Thoracic aorta (tissue), 2 donors: ENCODE measurements at regions not wholly inside any gene's neighbourhood (a gene's known extent, or its start where the extent isn't known, plus 50 kb on each side); places are given as distances from the start of the nearest gene placed in this dataset.

Experiments used
- ATAC-seq: fragments of 150-250 bp; one replicate; pipeline ENCODE4 v1.8.0; 2017; ENCODE audit warnings: low read depth; ENCODE audit not compliant: insufficient number of reproducible peaks, low FRiP score
- DNase-seq: peaks from one replicate; pipeline ENCODE4 v3.0.0-alpha.2; 2020; ENCODE audit warnings: low spot score
- H3K27ac ChIP-seq, 2 donors: fragments of 200-600 bp; sonication (generic); 1 replicate in 1 of 2; 2 replicates in 1 of 2; pipeline ENCODE4 v1.5.1; 2016; ENCODE audit warnings: mild to moderate bottlenecking in 2 of 2, moderate library complexity in 2 of 2
- H3K27me3 ChIP-seq: fragments of 200-600 bp; sonication (generic); replicated peaks from 2 replicates; pipeline ENCODE4 v1.6.0; 2016; ENCODE audit warnings: mild to moderate bottlenecking; ENCODE audit not compliant: insufficient read depth
- H3K36me3 ChIP-seq: fragments of 200-600 bp; sonication (generic); one replicate; pipeline ENCODE4 v1.5.1; 2016
- H3K4me1 ChIP-seq, 2 donors: fragments of 200-600 bp; sonication (generic); 1 replicate in 1 of 2; 2 replicates in 1 of 2; pipeline versions ENCODE4 v1.5.1 to v1.6.0; 2016; ENCODE audit warnings: low read depth in 2 of 2, mild to moderate bottlenecking in 1 of 2; ENCODE audit not compliant: control insufficient read depth in 1 of 2
- H3K4me3 ChIP-seq: fragments of 200-600 bp; sonication (generic); 2 replicates; pipeline ENCODE4 v1.5.1; 2016; ENCODE audit warnings: mild to moderate bottlenecking
- H3K9me3 ChIP-seq: fragments of 200-600 bp; sonication (generic); 2 replicates; pipeline ENCODE4 v1.5.1; 2016
- CTCF ChIP-seq: fragments of 200-600 bp; sonication (generic); IDR thresholded peaks from one replicate; pipeline ENCODE4 v1.5.1; 2019; ENCODE audit warnings: antibody characterized with exemption

GRCh38 chr2:56088411-56088810, 95.4 kb upstream of the CCDC85A start:
- TF ChIP-seq CTCF: no peak
- DNase-seq: no peak
- no peaks in the 10 kb centered on the region for H3K9me3 ChIP-seq
- H3K27ac ChIP-seq: no peak overlapping the region
- ATAC-seq: no peak
- H3K36me3 ChIP-seq: no peaks in the 10 kb centered on the region
- H3K27me3 ChIP-seq: no peaks in the 10 kb centered on the region
- H3K4me1 ChIP-seq: no peaks in the 10 kb centered on the region
- H3K4me3 ChIP-seq: no peak overlapping the region

- no peak for TF ChIP-seq CTCF
- no peak for DNase-seq
- Histone ChIP-seq H3K27me3 (no peaks in the 10 kb centered on the region), H3K36me3 (no peaks in the 10 kb centered on the region), H3K9me3 (no peaks in the 10 kb centered on the region), H3K4me1 (no peaks in the 10 kb centered on the region), H3K27ac (no peak overlapping the region), H3K4me3 (no peak overlapping the region)
- no peak for ATAC-seq
These were observed 93.9 kb upstream of the CCDC85A start for GRCh38 chr2:56089931-56090330.

- DNase-seq (no peak), ATAC-seq (no peak)
- H3K27me3 ChIP-seq: no peaks in the 10 kb centered on the region
- H3K9me3 ChIP-seq: no peaks in the 10 kb centered on the region
- H3K36me3 ChIP-seq: no peaks in the 10 kb centered on the region
- no peak for TF ChIP-seq CTCF
- H3K27ac ChIP-seq: no peak overlapping the region
- H3K4me3 ChIP-seq: no peak overlapping the region
- peaks cover 0 to 5% of the 10 kb centered on the region in 2 donors for H3K4me1 ChIP-seq
These were observed 83.8 kb upstream of the CCDC85A start for GRCh38 chr2:56099963-56100362.

GRCh38 chr2:56100791-56101312, 82.9 kb upstream of the CCDC85A start:
- no peaks in the 10 kb centered on the region for H3K27me3 ChIP-seq
- no peaks in the 10 kb centered on the region for H3K36me3 ChIP-seq
- H3K27ac ChIP-seq: no peak overlapping the region
- H3K4me3 ChIP-seq: no peak overlapping the region
- no peak for ATAC-seq
- TF ChIP-seq CTCF: no peak
- H3K4me1 ChIP-seq: peaks cover 0 to 5% of the 10 kb centered on the region in 2 donors
- no peak for DNase-seq
- no peaks in the 10 kb centered on the region for H3K9me3 ChIP-seq

- no peak for ATAC-seq
- Histone ChIP-seq H3K4me3 (no peak overlapping the region), H3K9me3 (no peaks in the 10 kb centered on the region), H3K27ac (no peak overlapping the region), H3K36me3 (no peaks in the 10 kb centered on the region), H3K4me1 (peaks cover 0 to 5% of the 10 kb centered on the region in 2 donors), H3K27me3 (no peaks in the 10 kb centered on the region)
- no peak for TF ChIP-seq CTCF
- no peak for DNase-seq
These were observed 81.7 kb upstream of the CCDC85A start for GRCh38 chr2:56102098-56102497.
